Thymus (tissue), 11 donors: ENCODE measurements at regions not wholly inside any gene's neighbourhood (a gene's known extent, or its start where the extent isn't known, plus 50 kb on each side); places are given as distances from the start of the nearest gene placed in this dataset.
A peak's percentile ranks its signal among the peaks of the same experiment; 100 is the strongest.

Experiments
- DNase-seq, 9 donors: peaks; one replicate each; pipeline ENCODE4 v3.0.0-alpha.2; 2013; ENCODE audit warnings: low spot score in 9 of 9, low read depth in 6 of 9, missing footprints in 1 of 9
- H3K27ac ChIP-seq, 2 donors: one replicate each; pipeline ENCODE4 v1.5.1; 2013; ENCODE audit warnings: control low read depth in 1 of 2, low read depth in 1 of 2, low read length in 1 of 2, mild to moderate bottlenecking in 1 of 2, moderate library complexity in 1 of 2
- H3K27me3 ChIP-seq, 2 donors: one replicate each; pipeline ENCODE4 v1.5.1; 2013; ENCODE audit warnings: low read length in 1 of 2; ENCODE audit not compliant: control insufficient read depth in 2 of 2, insufficient read depth in 1 of 2
- H3K36me3 ChIP-seq, 2 donors: one replicate each; pipeline ENCODE4 v1.5.1; 2013; ENCODE audit warnings: low read length in 1 of 2, mild to moderate bottlenecking in 1 of 2, moderate library complexity in 1 of 2; ENCODE audit not compliant: control insufficient read depth in 2 of 2, insufficient read depth in 2 of 2
- H3K4me1 ChIP-seq, 2 donors: one replicate each; pipeline ENCODE4 v1.5.1; 2013; ENCODE audit warnings: low read length in 2 of 2; ENCODE audit not compliant: control insufficient read depth in 2 of 2, insufficient read depth in 2 of 2
- H3K4me3 ChIP-seq, 2 donors: one replicate each; pipeline ENCODE4 v1.5.1; 2013; ENCODE audit warnings: low read length in 2 of 2, control low read depth in 1 of 2, mild to moderate bottlenecking in 1 of 2
- H3K9me3 ChIP-seq, 2 donors: one replicate each; pipeline ENCODE4 v1.5.1; 2013; ENCODE audit warnings: low read length in 1 of 2, mild to moderate bottlenecking in 1 of 2; ENCODE audit not compliant: control insufficient read depth in 2 of 2, insufficient read depth in 1 of 2
- WGBS: extraction: QIAGEN DNeasy Blood & Tissue Kit; methylation state at CpG from one replicate; pipeline ENCODE4 v1.1.7; 2013; 5-methylcytosine and 5-hydroxymethylcytosine counted together
- donor health status: healthy.

DNA sequence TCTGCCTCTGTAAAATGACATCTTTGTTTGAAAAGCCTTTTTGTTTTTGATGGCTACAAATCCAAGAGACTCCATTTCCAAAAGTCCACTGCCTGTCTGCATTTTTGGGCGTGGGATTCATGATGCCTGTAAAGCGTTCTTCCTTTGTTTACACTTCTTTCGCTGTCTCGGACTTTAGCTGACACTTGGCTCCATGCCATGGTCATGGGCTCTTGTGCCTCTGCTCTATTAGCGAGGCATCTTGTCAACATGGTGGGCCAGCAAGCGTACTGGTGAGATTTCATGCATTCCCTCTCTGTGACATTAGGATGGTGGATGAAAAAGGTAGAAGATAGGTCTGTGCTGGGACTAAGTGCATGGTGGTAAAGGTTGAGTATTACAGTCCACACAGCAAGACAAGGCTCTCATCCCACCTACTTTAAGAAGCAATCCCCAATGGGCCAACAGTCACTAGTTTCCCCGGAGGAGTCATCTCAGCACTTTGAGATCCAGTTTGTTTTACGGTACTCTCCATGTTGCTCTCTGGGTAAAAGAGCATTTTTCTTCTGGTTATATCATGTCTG lies 298.2 kb upstream of the KLF3 start:
- DNase-seq = no peak
- H3K27me3 ChIP-seq = no peaks in the 10 kb centered on the region
- no peaks in the 10 kb centered on the region for H3K36me3 ChIP-seq
- no peaks in the 10 kb centered on the region for H3K9me3 ChIP-seq
- H3K4me1 ChIP-seq = no peaks in the 10 kb centered on the region
- peak overlapping the region in 1 of 2 donors; percentile 52 for H3K27ac ChIP-seq
- WGBS = 96% methylated on average over 8 of the region's 8 CpGs
- no peak overlapping the region for H3K4me3 ChIP-seq

DNA sequence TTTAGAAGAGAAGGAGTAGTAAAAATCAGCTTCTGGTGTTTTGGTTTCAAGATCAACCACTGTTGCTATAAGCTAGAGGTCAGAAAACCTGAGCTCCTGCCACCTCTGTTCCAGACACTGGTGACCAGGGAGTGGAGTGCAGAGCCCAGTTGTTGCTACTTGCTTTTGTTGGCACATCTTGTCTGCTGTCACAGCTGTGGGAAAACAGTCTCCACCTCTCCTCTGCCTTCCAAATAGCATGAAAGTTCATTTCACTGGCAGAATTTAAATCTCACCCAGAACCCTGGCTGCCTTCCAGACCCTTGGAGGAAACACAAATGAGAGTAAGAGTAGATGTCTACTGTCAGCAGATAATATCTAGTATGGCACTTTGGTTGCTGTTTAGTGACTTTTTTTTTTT lies 297.5 kb upstream of the KLF3 start:
- no peaks in the 10 kb centered on the region for H3K9me3 ChIP-seq
- no peaks in the 10 kb centered on the region for H3K36me3 ChIP-seq
- peak in 1 of 9 donors; percentile 26 for DNase-seq
- no peaks in the 10 kb centered on the region for H3K4me1 ChIP-seq
- no peak overlapping the region for H3K27ac ChIP-seq
- no peaks in the 10 kb centered on the region for H3K27me3 ChIP-seq
- no peak overlapping the region for H3K4me3 ChIP-seq

DNA sequence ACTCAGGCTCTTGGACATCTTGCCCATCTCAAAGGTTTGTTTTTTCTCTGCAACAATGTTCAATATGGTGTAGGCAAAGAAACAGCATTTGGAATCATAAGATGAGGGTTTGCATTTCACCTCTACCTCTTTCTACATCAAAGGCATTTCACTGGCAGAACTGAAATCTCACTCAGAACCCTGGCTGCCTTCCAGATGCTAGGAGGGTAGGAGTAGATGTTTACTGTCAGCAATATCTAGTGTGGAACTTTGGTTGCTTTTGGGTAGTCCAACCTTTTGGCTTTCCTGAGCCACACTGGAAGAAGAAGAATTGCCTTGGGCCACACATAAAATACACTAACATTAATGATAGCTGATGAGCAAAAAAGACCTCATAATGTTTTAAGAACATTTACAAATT lies 297.0 kb upstream of the KLF3 start:
- Histone ChIP-seq H3K4me3 (no peak overlapping the region), H3K9me3 (no peaks in the 10 kb centered on the region), H3K27me3 (no peaks in the 10 kb centered on the region), H3K27ac (no peak overlapping the region), H3K36me3 (no peaks in the 10 kb centered on the region), H3K4me1 (no peaks in the 10 kb centered on the region)
- DNase-seq = no peak

DNA sequence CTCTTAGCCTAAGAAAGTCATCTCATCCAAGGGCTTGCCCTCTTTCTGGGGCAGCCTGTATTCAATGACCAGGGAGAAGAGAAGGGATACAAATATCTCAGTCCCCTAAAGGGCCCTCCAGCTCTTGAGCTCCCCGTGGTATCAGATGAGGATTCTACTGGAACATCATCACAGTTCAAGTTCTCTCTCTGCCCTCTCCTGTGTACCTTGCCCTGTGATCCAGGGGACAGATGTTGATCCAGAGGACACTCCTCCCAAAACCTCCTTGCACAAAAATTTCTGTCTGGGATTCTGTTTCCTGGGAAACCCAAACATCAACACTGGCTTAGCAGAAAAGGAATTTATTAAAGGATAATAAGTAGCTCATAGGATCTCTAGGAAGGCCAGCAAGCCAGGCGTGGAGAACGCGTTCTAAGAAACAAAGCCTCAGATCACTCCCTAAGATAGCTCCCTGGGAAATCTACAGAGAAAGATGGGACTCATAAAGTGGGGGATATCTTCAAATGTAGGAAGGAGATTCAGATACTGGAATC lies 296.3 kb upstream of the KLF3 start:
- no peak overlapping the region for H3K4me3 ChIP-seq
- DNase-seq = no peak
- H3K27ac ChIP-seq = peak overlapping the region in 1 of 2 donors; percentile 21
- no peaks in the 10 kb centered on the region for H3K4me1 ChIP-seq
- WGBS = 98% methylated on average over 4 of the region's 4 CpGs
- H3K27me3 ChIP-seq = no peaks in the 10 kb centered on the region
- H3K36me3 ChIP-seq = no peaks in the 10 kb centered on the region
- H3K9me3 ChIP-seq = no peaks in the 10 kb centered on the region

DNA sequence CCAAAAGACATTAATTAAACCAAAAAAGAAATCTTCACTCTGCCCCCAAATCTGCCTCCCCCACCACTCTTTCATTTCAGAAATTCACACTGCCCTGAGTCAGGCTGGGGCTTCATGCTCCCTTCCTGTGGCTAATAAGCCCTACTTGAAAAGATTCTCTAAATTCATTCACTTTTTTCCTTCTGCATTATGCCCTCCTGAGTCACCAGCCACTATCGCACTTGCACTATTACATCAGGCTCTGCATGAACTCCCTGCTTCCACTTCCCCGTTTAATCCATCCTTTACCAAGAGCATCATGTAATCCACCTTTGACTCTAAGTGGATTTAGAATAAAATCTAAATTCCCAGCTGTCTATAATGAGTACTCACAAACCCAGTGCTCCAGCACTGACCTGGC lies 295.4 kb upstream of the KLF3 start:
- H3K4me1 ChIP-seq = no peaks in the 10 kb centered on the region
- H3K27ac ChIP-seq = no peak overlapping the region
- H3K36me3 ChIP-seq = no peaks in the 10 kb centered on the region
- no peaks in the 10 kb centered on the region for H3K27me3 ChIP-seq
- no peak for DNase-seq
- no peak overlapping the region for H3K4me3 ChIP-seq
- H3K9me3 ChIP-seq = no peaks in the 10 kb centered on the region
- 97% methylated on average over 2 of the region's 2 CpGs for WGBS

DNA sequence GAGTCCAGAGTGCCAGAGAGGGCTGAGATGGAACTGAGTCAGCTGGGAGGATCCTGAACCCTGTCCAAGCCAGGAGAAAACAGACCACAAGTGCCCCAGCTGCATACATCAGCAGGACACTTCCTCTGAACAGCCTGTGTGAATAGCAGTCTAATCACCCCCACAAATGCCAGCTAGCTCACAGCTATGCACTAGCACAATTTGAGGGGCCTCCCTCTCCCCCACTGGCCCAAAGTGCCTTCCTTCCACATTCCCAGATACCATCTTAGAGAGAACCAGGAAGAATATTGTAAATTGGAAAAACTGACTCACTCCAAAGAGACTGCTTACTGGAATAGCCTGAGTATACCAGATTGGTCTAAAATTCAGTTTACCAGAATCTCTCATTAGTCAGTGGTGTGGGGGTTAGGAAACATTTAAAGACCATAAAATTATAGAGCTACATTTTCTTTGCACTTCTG lies 292.6 kb upstream of the KLF3 start:
- no peak overlapping the region for H3K4me3 ChIP-seq
- no peaks in the 10 kb centered on the region for H3K4me1 ChIP-seq
- no peak overlapping the region for H3K27ac ChIP-seq
- H3K27me3 ChIP-seq = no peaks in the 10 kb centered on the region
- no peaks in the 10 kb centered on the region for H3K9me3 ChIP-seq
- DNase-seq = no peak
- H3K36me3 ChIP-seq = no peaks in the 10 kb centered on the region

DNA sequence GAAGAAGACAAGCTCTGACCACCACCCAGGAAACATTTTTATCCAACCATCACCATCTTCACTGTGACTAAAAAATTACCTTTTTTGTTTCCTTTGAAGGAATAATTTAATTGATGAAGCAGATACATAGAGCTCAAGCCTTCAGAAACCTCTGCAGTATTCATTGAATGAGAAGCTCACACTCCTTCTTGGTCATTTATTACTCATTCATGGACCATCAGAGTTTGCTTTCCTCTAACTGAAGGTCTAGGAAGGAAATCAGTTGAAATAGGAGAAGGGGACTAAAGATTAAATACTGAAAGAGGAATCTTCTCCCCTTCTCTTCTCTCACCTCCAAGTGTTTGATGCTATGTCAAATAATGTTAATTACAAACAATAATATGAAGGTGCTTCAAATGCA lies 290.6 kb upstream of the KLF3 start:
- DNase-seq = no peak
- no peak overlapping the region for H3K27ac ChIP-seq
- H3K9me3 ChIP-seq = no peaks in the 10 kb centered on the region
- no peak overlapping the region for H3K4me3 ChIP-seq
- H3K4me1 ChIP-seq = no peaks in the 10 kb centered on the region
- H3K27me3 ChIP-seq = no peaks in the 10 kb centered on the region
- H3K36me3 ChIP-seq = no peaks in the 10 kb centered on the region

DNA sequence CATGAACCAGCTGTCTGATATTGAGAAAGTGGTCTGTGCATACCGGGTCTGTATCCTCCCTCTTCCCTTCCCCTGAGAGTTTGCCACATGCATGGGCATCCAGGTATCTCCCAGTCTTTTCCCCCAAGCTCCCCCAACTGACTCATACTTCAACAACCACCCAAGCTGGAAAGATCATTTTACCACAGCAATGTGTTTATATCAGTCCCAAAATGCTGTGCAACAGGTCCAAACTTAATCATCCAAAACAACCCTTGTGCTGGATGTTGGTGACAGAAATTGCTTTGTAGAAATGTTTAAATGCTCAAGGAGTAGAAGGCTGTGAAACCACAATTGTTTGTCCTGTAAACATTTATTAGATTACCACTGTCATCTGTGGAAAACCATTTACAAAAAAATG lies 286.8 kb upstream of the KLF3 start:
- H3K4me3 ChIP-seq = no peak overlapping the region
- no peaks in the 10 kb centered on the region for H3K36me3 ChIP-seq
- H3K9me3 ChIP-seq = no peaks in the 10 kb centered on the region
- H3K27ac ChIP-seq = no peak overlapping the region
- no peaks in the 10 kb centered on the region for H3K4me1 ChIP-seq
- no peaks in the 10 kb centered on the region for H3K27me3 ChIP-seq
- no peak for DNase-seq
- WGBS = 97% methylated on average over 1 of the region's 1 CpG

DNA sequence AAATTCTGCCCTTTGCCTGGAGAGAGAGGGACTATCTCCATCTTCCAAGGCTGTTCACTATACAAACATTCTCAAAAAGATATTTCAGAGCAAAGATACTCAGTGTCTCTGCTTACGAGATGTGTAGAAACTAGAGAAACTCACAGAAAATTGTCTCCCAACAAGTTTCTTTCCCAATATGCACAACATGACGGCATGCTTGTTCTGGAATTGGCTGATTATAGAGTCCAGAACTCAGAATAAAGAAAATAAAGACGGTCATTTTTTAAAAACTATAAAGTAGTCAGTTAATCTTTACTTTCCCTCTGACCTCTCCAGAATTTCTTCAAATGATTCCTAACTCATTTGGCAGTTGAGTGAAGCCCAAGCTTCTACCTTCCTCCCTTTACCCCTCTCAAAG lies 285.5 kb upstream of the KLF3 start:
- no peak overlapping the region for H3K27ac ChIP-seq
- no peak for DNase-seq
- H3K36me3 ChIP-seq = no peaks in the 10 kb centered on the region
- no peak overlapping the region for H3K4me3 ChIP-seq
- no peaks in the 10 kb centered on the region for H3K27me3 ChIP-seq
- WGBS = 87% methylated on average over 3 of the region's 3 CpGs
- no peaks in the 10 kb centered on the region for H3K9me3 ChIP-seq
- peaks cover 0 to 2% of the 10 kb centered on the region in 2 donors for H3K4me1 ChIP-seq

DNA sequence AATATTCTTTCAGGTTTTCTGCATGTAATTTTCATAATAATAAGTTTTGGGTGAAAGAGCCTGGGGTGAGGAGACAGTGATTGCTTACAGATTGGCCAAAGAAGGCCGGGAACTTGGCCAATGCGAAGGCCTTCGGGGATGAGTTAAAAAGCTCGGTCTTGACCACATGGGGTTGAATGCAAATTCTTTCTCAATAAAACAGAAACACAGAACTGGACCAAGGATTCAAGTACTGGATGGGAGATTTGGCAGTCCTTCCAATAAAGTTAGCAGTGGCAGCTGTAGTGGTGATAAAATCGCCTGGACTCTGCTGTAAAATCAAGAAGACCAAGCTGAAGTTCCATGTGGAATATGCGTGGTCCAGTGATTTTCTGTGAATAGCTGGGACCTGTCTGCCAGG lies 282.2 kb upstream of the KLF3 start:
- DNase-seq = no peak
- H3K4me1 ChIP-seq = peaks cover 9 to 14% of the 10 kb centered on the region in 2 donors
- H3K9me3 ChIP-seq = no peaks in the 10 kb centered on the region
- no peak overlapping the region for H3K27ac ChIP-seq
- no peaks in the 10 kb centered on the region for H3K36me3 ChIP-seq
- WGBS = 98% methylated on average over 6 of the region's 6 CpGs
- no peaks in the 10 kb centered on the region for H3K27me3 ChIP-seq
- no peak overlapping the region for H3K4me3 ChIP-seq
